ENCODE measurements at regions not wholly inside any gene's neighbourhood (a gene's known extent, or its start where the extent isn't known, plus 50 kb on each side); places are given as distances from the start of the nearest gene placed in this dataset.

DNA sequence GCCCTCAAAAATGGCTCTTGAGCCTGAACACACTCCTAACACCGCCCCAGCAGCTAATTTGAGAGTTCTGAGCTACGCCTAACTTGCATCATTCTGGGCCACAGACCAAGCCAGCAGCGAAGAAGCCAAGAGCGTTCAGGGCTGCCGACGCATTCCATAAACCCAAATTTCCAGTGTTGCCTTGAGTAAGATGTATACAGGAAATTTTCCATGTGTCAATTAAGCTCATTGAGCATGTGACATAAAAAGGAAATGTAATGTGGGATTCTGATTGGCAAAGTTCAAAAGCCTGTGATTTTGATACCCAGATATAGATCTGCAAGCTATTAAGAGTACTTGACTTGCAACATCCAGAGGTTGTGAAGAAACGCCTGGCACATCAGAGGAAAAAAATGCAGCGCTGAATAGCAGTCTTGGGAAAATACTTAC, 148.6 kb upstream of the NR2F2 start:
- TF ChIP-seq, protein P1, sequence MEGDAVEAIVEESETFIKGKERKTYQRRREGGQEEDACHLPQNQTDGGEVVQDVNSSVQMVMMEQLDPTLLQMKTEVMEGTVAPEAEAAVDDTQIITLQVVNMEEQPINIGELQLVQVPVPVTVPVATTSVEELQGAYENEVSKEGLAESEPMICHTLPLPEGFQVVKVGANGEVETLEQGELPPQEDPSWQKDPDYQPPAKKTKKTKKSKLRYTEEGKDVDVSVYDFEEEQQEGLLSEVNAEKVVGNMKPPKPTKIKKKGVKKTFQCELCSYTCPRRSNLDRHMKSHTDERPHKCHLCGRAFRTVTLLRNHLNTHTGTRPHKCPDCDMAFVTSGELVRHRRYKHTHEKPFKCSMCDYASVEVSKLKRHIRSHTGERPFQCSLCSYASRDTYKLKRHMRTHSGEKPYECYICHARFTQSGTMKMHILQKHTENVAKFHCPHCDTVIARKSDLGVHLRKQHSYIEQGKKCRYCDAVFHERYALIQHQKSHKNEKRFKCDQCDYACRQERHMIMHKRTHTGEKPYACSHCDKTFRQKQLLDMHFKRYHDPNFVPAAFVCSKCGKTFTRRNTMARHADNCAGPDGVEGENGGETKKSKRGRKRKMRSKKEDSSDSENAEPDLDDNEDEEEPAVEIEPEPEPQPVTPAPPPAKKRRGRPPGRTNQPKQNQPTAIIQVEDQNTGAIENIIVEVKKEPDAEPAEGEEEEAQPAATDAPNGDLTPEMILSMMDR (IDR thresholded peaks at IDR 0.05; ENCODE audit: insufficient read depth, low read length): no peak
- TF ChIP-seq POLR2AphosphoS5 (IDR thresholded peaks at IDR 0.05; ENCODE audit: low read depth) (no peak), GABPA (IDR thresholded peaks at IDR 0.05; ENCODE audit: low read depth) (no peak), SPI1 (IDR thresholded peaks at IDR 0.05; ENCODE audit: borderline replicate concordance, low read depth) (no peak)
- TF ChIP-seq, protein P2, sequence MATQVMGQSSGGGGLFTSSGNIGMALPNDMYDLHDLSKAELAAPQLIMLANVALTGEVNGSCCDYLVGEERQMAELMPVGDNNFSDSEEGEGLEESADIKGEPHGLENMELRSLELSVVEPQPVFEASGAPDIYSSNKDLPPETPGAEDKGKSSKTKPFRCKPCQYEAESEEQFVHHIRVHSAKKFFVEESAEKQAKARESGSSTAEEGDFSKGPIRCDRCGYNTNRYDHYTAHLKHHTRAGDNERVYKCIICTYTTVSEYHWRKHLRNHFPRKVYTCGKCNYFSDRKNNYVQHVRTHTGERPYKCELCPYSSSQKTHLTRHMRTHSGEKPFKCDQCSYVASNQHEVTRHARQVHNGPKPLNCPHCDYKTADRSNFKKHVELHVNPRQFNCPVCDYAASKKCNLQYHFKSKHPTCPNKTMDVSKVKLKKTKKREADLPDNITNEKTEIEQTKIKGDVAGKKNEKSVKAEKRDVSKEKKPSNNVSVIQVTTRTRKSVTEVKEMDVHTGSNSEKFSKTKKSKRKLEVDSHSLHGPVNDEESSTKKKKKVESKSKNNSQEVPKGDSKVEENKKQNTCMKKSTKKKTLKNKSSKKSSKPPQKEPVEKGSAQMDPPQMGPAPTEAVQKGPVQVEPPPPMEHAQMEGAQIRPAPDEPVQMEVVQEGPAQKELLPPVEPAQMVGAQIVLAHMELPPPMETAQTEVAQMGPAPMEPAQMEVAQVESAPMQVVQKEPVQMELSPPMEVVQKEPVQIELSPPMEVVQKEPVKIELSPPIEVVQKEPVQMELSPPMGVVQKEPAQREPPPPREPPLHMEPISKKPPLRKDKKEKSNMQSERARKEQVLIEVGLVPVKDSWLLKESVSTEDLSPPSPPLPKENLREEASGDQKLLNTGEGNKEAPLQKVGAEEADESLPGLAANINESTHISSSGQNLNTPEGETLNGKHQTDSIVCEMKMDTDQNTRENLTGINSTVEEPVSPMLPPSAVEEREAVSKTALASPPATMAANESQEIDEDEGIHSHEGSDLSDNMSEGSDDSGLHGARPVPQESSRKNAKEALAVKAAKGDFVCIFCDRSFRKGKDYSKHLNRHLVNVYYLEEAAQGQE (IDR thresholded peaks at IDR 0.05; ENCODE audit: insufficient replicate concordance, low read depth): no peak
